Adrenal gland (tissue), 9 donors: ENCODE measurements at regions not wholly inside any gene's neighbourhood (a gene's known extent, or its start where the extent isn't known, plus 50 kb on each side); places are given as distances from the start of the nearest gene placed in this dataset.

ENCODE experiments used
- DNase-seq, 7 donors: peaks; one replicate each; pipeline ENCODE4 v3.0.0-alpha.2; 2019 to 2020
- H3K27ac ChIP-seq, 5 donors: fragments of 200-600 bp; sonication (generic) in 4 of 5; 1 replicate in 3 of 5; 2 replicates in 2 of 5; pipeline versions ENCODE4 v1.5.1 to v1.8.0; 2016 to 2020; ENCODE audit warnings: mild to moderate bottlenecking in 1 of 5
- H3K27me3 ChIP-seq: fragments of 200-600 bp; 2 replicates; pipeline ENCODE4 v1.8.0; 2021
- H3K36me3 ChIP-seq, 2 donors: fragments of 200-600 bp; replicated peaks in 1 of 2; 1 replicate in 1 of 2; 2 replicates in 1 of 2; pipeline versions ENCODE4 v1.5.1 to v1.8.0; 2018 to 2022
- H3K4me1 ChIP-seq, 2 donors: fragments of 200-600 bp; replicated peaks in 1 of 2; 1 replicate in 1 of 2; 2 replicates in 1 of 2; pipeline versions ENCODE4 v1.5.1 to v1.8.0; 2018 to 2021
- H3K4me3 ChIP-seq, 4 donors: fragments of 200-600 bp; sonication (generic) in 3 of 4; one replicate each; pipeline ENCODE4 v1.5.1; 2016 to 2018
- H3K9me3 ChIP-seq, 3 donors: fragments of 200-600 bp; sonication (generic) in 1 of 3; replicated peaks in 1 of 3; 1 replicate in 2 of 3; 2 replicates in 1 of 3; pipeline versions ENCODE4 v1.5.1 to v1.8.0; 2016 to 2021
- POLR2A ChIP-seq, 2 donors: fragments of 450-650 bp; IDR thresholded peaks; one replicate each; pipeline ENCODE4 v1.6.1; 2017; ENCODE audit warnings: antibody characterized with exemption in 2 of 2, mild to moderate bottlenecking in 2 of 2, moderate library complexity in 1 of 2
- WGBS, 4 donors: extraction: QIAGEN DNeasy Blood & Tissue Kit in 2 of 4; methylation state at CpG; one replicate each; pipeline versions ENCODE4 v1.1.5 to v1.1.7; 2013 to 2017; 5-methylcytosine and 5-hydroxymethylcytosine counted together
- intact Hi-C, 2 donors: fragments of 100-400 bp; cut with DNase I; formaldehyde crosslinking; loops; one replicate each; pipeline versions ENCODE4 v1.14.1 to v1.15.0; 2022 to 2023
- TF ChIP-seq, protein P1 (sequence below), 6 experiments: fragments of 450-650 bp in 4 of 6; fragments of 200-600 bp in 2 of 6; sonication (generic) in 1 of 6; IDR thresholded peaks; 1 replicate in 5 of 6; 2 replicates in 1 of 6; pipeline versions ENCODE4 v1.5.1 to v1.8.0; 2016 to 2021; ENCODE audit warnings: antibody characterized with exemption in 6 of 6, mild to moderate bottlenecking in 2 of 6, moderate library complexity in 1 of 6
- donor health status: healthy with polysubstance abuse.
- donor health status: Bipolar disorder and iron deficiency.
- donor health status: DM: yes; HTN: yes; CAD: no.
- donor health status: DM: no; HTN: no; CAD: no.
- donor health status: DM: no; HTN: no; CAD: no.

DNA sequence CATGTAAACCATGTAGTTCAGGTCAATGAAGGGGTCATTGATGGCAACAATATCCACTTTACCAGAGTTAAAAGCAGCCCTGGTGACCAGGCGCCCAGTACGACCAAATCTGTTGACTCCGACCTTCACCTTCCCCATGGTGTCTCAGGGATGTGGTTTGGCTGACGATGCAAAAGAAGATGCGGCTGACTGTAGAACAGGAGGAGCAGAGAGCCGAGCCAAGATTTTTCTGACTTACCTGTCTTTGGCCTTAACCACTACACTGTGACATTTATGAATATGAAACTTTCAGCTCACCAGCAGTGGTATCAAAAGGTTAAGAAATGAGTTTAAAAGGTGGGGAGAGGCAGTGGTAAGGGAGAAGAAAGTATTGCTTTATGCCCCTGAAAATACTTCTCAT, 309.8 kb downstream of the BCOR start:
- Histone ChIP-seq H3K36me3 (no peaks in the 10 kb centered on the region), H3K27ac (no peak overlapping the region), H3K4me1 (no peaks in the 10 kb centered on the region), H3K4me3 (no peak overlapping the region), H3K27me3 (peaks cover 30% of the 10 kb centered on the region), H3K9me3 (no peaks in the 10 kb centered on the region)
- intact Hi-C loops: no loop called here
- WGBS, 4 donors: 85 to 100% (median 90%) methylated on average over 1 to 6 of the region's 6 CpGs
- DNase-seq: no peak
- no peak for TF ChIP-seq POLR2A (IDR thresholded peaks at IDR 0.05)
- TF ChIP-seq, protein P1, sequence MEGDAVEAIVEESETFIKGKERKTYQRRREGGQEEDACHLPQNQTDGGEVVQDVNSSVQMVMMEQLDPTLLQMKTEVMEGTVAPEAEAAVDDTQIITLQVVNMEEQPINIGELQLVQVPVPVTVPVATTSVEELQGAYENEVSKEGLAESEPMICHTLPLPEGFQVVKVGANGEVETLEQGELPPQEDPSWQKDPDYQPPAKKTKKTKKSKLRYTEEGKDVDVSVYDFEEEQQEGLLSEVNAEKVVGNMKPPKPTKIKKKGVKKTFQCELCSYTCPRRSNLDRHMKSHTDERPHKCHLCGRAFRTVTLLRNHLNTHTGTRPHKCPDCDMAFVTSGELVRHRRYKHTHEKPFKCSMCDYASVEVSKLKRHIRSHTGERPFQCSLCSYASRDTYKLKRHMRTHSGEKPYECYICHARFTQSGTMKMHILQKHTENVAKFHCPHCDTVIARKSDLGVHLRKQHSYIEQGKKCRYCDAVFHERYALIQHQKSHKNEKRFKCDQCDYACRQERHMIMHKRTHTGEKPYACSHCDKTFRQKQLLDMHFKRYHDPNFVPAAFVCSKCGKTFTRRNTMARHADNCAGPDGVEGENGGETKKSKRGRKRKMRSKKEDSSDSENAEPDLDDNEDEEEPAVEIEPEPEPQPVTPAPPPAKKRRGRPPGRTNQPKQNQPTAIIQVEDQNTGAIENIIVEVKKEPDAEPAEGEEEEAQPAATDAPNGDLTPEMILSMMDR (IDR thresholded peaks at IDR 0.05): no peak

DNA sequence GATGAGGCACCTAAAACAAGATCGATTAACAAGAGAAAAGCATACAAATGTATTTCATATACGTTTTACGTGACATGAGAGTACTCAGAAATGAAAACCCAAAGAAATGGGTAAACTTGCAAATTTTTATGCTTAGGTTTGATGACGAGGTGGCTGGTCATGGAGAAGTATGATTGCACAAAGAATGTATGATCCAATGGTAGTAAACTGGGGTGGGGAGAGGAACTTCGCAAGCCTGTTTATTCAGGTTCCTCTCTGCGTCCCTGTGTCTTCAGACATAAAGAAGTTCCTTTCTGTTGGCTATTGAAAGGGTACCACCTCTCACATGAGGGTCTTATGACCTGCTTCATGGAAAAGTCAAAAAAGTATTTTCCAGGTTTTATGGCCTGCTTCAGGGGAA, 309.2 kb downstream of the BCOR start:
- peaks cover 30% of the 10 kb centered on the region for H3K27me3 ChIP-seq
- no peak overlapping the region for H3K27ac ChIP-seq
- 69 to 89% (median 73%) methylated on average over 6 of the region's 6 CpGs for WGBS, 4 donors
- DNase-seq: no peak
- TF ChIP-seq, protein P1 (IDR thresholded peaks at IDR 0.05): no peak
- TF ChIP-seq POLR2A (IDR thresholded peaks at IDR 0.05): no peak
- intact Hi-C loops: no loop called here
- no peaks in the 10 kb centered on the region for H3K36me3 ChIP-seq
- no peak overlapping the region for H3K4me3 ChIP-seq
- no peaks in the 10 kb centered on the region for H3K4me1 ChIP-seq
- no peaks in the 10 kb centered on the region for H3K9me3 ChIP-seq

DNA sequence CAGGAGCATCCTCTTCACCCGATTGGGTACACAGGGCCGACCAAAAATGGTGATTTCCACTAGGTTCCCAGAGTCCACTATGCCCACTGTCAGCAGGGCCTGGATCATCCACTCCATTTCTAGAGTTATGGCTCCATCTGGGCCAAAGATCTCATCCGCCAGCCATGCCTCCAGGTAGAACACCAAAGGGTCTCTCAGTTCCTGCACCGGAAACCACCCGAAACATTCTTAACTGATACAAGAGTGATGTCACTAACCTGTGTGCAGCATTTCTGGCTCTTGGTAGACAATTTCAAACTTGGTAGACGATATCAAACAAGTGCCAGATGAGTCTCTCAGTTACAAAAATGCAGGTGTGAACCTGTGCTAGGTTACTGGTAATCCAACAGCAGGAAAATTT, 306.1 kb downstream of the BCOR start:
- H3K4me1 ChIP-seq: no peaks in the 10 kb centered on the region
- 83 to 94% (median 89%) methylated on average over 5 to 6 of the region's 6 CpGs for WGBS, 4 donors
- intact Hi-C loops: no loop called here

DNA sequence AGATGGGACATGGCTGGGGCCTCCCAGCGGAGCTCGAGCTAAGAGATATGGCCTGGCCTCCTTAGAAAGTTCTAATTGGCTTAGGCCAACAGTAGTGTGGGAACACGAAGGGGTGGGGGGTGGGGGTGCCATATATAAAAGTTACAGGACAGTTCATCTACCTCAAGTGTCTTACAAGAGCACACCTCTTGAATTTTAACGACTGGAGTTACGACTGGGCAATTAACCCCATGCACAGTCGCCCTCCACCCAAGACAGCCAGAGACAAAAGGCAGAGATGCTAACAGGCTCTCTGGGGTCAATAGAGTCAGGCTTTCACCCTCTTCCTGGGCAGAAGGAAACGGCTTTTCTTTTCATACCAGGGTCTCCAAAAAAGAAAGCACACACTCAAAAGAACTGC, 302.2 kb downstream of the BCOR start:
- no peak for TF ChIP-seq POLR2A (IDR thresholded peaks at IDR 0.05)
- TF ChIP-seq, protein P1 (IDR thresholded peaks at IDR 0.05): no peak
- Histone ChIP-seq H3K9me3 (no peaks in the 10 kb centered on the region), H3K27me3 (peaks cover 20% of the 10 kb centered on the region), H3K4me1 (no peaks in the 10 kb centered on the region), H3K36me3 (no peaks in the 10 kb centered on the region), H3K27ac (no peak overlapping the region), H3K4me3 (no peak overlapping the region)
- WGBS, 4 donors: 57 to 77% (median 68%) methylated on average over 3 to 7 of the region's 7 CpGs
- DNase-seq: no peak
- intact Hi-C loops: no loop called here

More for the DNA sequence above, 306.1 kb downstream of the BCOR start:
- H3K27me3 ChIP-seq: peaks cover 24% of the 10 kb centered on the region
- no peak for DNase-seq
- H3K9me3 ChIP-seq: no peaks in the 10 kb centered on the region
- no peak overlapping the region for H3K27ac ChIP-seq
- no peak overlapping the region for H3K4me3 ChIP-seq
- H3K36me3 ChIP-seq: no peaks in the 10 kb centered on the region
- no peak for TF ChIP-seq POLR2A (IDR thresholded peaks at IDR 0.05)
- TF ChIP-seq, protein P1 (IDR thresholded peaks at IDR 0.05): no peak
